Pancreas (tissue), 10 donors: ENCODE measurements at regions not wholly inside any gene's neighbourhood (a gene's known extent, or its start where the extent isn't known, plus 50 kb on each side); places are given as distances from the start of the nearest gene placed in this dataset.

ENCODE experiments used
- ATAC-seq, 4 donors: fragments of 200-7000 bp; cut with Tn5 transposase; one replicate each; pipeline versions ENCODE4 v1.8.0 to v1.9.1; 2020; ENCODE audit warnings: mild to moderate bottlenecking in 4 of 4, moderate library complexity in 4 of 4
- DNase-seq, 6 donors: peaks; one replicate each; pipeline ENCODE4 v3.0.0-alpha.2; 2020
- FAIRE-seq: peaks from 2 replicates; lab custom pipeline; 2012; peaks lifted over from hg19 to GRCh38; lab: Jason Lieb, UNC
- H3K27ac ChIP-seq, 4 donors: fragments of 200-600 bp; sonication (generic); 1 replicate in 3 of 4; 2 replicates in 1 of 4; pipeline versions ENCODE4 v1.5.0 to v1.8.0; 2020
- H3K27me3 ChIP-seq, 4 donors: fragments of 200-600 bp; one replicate each; pipeline ENCODE4 v1.8.0; 2021
- H3K36me3 ChIP-seq, 3 donors: fragments of 200-600 bp; sonication (generic) in 1 of 3; one replicate each; pipeline versions ENCODE4 v1.5.0 to v1.8.0; 2020 to 2021
- H3K4me1 ChIP-seq, 3 donors: fragments of 200-600 bp; one replicate each; pipeline ENCODE4 v1.8.0; 2021
- H3K4me3 ChIP-seq, 4 donors: fragments of 200-600 bp; sonication (generic) in 2 of 4; one replicate each; pipeline versions ENCODE4 v1.5.0 to v1.8.0; 2020 to 2021
- H3K9me3 ChIP-seq, 4 donors: fragments of 200-600 bp; one replicate each; pipeline ENCODE4 v1.8.0; 2021
- WGBS, 2 donors: extraction: QIAGEN DNeasy Blood & Tissue Kit; methylation state at CpG; one replicate each; pipeline ENCODE4 v1.1.7; 2013; 5-methylcytosine and 5-hydroxymethylcytosine counted together
- intact Hi-C, 3 donors: fragments of 100-400 bp; cut with DNase I; formaldehyde crosslinking; loops; one replicate each; pipeline versions ENCODE4 v1.11.1 to v1.14.2; 2022
- TF ChIP-seq, protein P1 (sequence below), 4 donors: fragments of 200-600 bp; sonication (generic) in 3 of 4; IDR thresholded peaks; one replicate each; pipeline versions ENCODE4 v1.5.0 to v1.8.0; 2021; ENCODE audit warnings: antibody characterized with exemption in 4 of 4
- donor health status: healthy with polysubstance abuse.
- donor health status: DM: no; HTN: no; CAD: no; lungs with moderate emphysema.
- donor health status: DM: no; HTN: no; CAD: no.
- donor health status: control.
- donor health status: control.
- donor health status: Bipolar disorder and iron deficiency.
- donor health status: DM: yes; HTN: yes; CAD: no.
- donor health status: DM: no; HTN: no; CAD: no.
- donor health status: DM: no; HTN: no; CAD: no.
- donor health status: DM: yes; HTN: yes; CAD: no.

DNA sequence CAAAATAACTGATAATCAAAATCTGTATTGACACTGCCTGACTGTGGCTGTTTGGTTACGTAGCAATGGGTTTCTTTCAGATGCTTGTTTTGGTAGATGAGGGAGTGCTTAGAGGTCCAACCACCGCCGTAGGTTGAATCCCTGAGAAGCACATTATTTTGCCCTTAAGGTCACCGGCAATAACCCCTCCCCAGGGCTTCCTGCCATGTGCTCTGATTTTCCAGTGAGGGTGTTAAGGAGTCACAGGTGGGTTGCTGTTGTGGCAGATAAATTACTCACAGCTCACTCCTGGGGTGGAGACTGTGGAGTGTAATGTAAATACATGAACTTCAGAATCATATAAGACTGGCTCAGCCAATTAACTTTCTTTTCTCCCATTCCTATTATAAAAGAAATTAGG lies 81.5 kb upstream of the ZP4 start:
- Histone ChIP-seq H3K36me3 (no peaks in the 10 kb centered on the region), H3K4me1 (no peaks in the 10 kb centered on the region), H3K4me3 (no peak overlapping the region), H3K27me3 (no peaks in the 10 kb centered on the region), H3K27ac (no peak overlapping the region), H3K9me3 (no peaks in the 10 kb centered on the region)
- intact Hi-C loops, result no loop called here
- FAIRE-seq (no peak), ATAC-seq (no peak), DNase-seq (no peak)
- TF ChIP-seq, protein P1, sequence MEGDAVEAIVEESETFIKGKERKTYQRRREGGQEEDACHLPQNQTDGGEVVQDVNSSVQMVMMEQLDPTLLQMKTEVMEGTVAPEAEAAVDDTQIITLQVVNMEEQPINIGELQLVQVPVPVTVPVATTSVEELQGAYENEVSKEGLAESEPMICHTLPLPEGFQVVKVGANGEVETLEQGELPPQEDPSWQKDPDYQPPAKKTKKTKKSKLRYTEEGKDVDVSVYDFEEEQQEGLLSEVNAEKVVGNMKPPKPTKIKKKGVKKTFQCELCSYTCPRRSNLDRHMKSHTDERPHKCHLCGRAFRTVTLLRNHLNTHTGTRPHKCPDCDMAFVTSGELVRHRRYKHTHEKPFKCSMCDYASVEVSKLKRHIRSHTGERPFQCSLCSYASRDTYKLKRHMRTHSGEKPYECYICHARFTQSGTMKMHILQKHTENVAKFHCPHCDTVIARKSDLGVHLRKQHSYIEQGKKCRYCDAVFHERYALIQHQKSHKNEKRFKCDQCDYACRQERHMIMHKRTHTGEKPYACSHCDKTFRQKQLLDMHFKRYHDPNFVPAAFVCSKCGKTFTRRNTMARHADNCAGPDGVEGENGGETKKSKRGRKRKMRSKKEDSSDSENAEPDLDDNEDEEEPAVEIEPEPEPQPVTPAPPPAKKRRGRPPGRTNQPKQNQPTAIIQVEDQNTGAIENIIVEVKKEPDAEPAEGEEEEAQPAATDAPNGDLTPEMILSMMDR (IDR thresholded peaks at IDR 0.05), result no peak
- 54 to 55% methylated on average over 4 of the region's 4 CpGs for WGBS, 2 donors

DNA sequence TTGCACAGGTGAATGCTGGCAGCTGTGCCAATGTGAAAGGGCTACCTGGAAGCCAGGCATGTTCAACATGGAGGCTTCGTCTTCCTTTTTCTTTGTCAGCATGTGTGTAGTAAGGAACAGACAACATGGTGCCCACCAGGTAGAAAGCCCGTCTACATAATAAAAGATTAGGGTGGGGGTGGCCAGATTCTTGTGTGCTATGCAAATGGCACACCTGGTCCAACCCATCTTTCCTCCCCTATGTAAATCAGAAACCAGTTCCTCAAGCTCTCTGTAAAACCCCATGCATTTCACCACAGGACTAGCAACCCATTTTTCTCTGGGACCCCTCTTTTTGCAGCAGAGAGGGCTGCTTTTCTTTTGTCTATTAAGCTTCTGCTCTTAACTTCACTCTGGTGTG lies 72.3 kb upstream of the ZP4 start:
- H3K4me3 ChIP-seq, result no peak overlapping the region
- FAIRE-seq (no peak), ATAC-seq (no peak), DNase-seq (no peak)
- no peaks in the 10 kb centered on the region for H3K4me1 ChIP-seq
- intact Hi-C loops, result no loop called here
- H3K9me3 ChIP-seq, result no peaks in the 10 kb centered on the region
- TF ChIP-seq, protein P1 (IDR thresholded peaks at IDR 0.05), result no peak
- 55 to 69% methylated on average over 2 of the region's 2 CpGs for WGBS, 2 donors
- H3K27me3 ChIP-seq, result no peaks in the 10 kb centered on the region
- H3K36me3 ChIP-seq, result no peaks in the 10 kb centered on the region
- no peak overlapping the region for H3K27ac ChIP-seq

DNA sequence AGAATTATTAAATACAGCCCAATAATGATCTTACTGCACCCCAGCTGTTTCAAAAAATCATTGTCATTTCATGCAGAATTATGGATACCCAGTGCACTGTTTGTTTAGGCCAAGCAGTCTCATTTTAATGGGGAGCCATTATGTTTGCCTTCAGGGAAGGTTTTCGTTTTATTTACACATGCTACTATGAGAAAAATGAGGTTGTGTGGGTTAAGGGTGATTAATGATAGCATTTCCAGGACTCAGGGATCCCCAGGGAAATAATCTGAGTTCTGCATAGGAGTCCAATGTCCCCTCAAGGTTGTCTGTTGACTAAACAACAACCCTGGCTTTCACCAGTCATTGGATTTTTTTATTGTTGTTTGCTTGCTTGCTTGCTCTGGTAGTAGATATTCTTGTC lies 71.0 kb upstream of the ZP4 start:
- no peaks in the 10 kb centered on the region for H3K4me1 ChIP-seq
- no peak overlapping the region for H3K4me3 ChIP-seq
- no peaks in the 10 kb centered on the region for H3K9me3 ChIP-seq
- 23 to 24% methylated on average over 1 of the region's 1 CpG for WGBS, 2 donors
- H3K27me3 ChIP-seq, result no peaks in the 10 kb centered on the region
- H3K36me3 ChIP-seq, result no peaks in the 10 kb centered on the region
- intact Hi-C loops, result no loop called here
- DNase-seq, result no peak
- TF ChIP-seq, protein P1 (IDR thresholded peaks at IDR 0.05), result no peak
- H3K27ac ChIP-seq, result no peak overlapping the region
- peak in 3 of 4 donors; percentile 47 to 79 (median 76) for ATAC-seq
- FAIRE-seq, result no peak

DNA sequence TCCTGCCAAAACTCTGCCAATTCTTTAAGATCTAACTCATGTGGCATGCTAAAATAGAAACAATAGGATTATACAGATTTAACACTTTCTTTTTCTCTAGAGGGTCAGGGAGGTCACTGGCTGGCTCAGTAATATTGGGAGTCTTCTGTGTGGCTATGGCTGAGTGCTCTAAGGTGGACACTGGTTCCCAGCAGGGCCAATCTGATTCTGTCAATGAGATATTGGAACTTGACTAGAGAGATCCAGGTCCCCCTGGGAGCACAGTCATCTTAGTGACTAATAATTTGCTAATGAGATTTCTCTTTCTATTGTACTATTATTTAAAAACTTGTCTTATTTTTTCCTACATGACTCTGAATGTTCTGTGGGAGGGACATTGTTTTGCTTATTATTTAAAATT lies 69.1 kb upstream of the ZP4 start:
- Histone ChIP-seq H3K36me3 (no peaks in the 10 kb centered on the region), H3K4me3 (no peak overlapping the region), H3K27ac (no peak overlapping the region), H3K9me3 (no peaks in the 10 kb centered on the region), H3K27me3 (no peaks in the 10 kb centered on the region), H3K4me1 (no peaks in the 10 kb centered on the region)
- intact Hi-C loops, result no loop called here
- TF ChIP-seq, protein P1 (IDR thresholded peaks at IDR 0.05), result no peak
- no peak for DNase-seq
- ATAC-seq, result no peak
- FAIRE-seq, result no peak

DNA sequence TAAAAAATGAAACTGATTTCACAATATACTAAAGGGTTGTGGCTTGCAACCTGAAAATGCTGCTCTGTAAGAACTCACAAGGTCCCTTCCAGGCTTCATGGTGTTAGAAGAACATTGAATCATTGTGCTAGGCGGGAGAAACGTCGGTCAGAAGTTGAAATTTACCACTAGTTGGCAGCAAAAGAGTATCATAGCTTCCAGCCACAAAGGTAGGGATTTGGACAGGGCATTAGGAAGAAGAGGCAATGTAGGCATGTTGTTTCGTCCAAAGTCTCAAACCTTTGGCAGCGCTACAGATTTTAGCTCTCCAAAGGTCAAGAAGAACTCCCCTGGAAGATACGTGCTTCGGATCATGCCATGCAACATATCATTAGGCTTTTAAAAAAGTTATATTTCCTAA lies 62.5 kb upstream of the ZP4 start:
- no peaks in the 10 kb centered on the region for H3K27me3 ChIP-seq
- no peaks in the 10 kb centered on the region for H3K4me1 ChIP-seq
- 57 to 67% methylated on average over 7 of the region's 7 CpGs for WGBS, 2 donors
- FAIRE-seq (no peak), ATAC-seq (no peak), DNase-seq (no peak)
- TF ChIP-seq, protein P1 (IDR thresholded peaks at IDR 0.05), result peak in 1 of 4 donors; percentile 9
- intact Hi-C loops, result no loop called here
- H3K36me3 ChIP-seq, result no peaks in the 10 kb centered on the region
- H3K27ac ChIP-seq, result no peak overlapping the region
- H3K4me3 ChIP-seq, result no peak overlapping the region
- no peaks in the 10 kb centered on the region for H3K9me3 ChIP-seq
